ENCODE measurements at regions not wholly inside any gene's neighbourhood (a gene's known extent, or its start where the extent isn't known, plus 50 kb on each side); places are given as distances from the start of the nearest gene placed in this dataset.

GRCh38 chr17:72318131-72318530 lies 197.3 kb downstream of the SOX9 start:
- TF ChIP-seq CTCF (conservative IDR thresholded peaks at IDR 0.05 in 1 of 2, IDR thresholded peaks at IDR 0.05 in 1 of 2; ENCODE audit: low read depth in 1 of 2, low read length in 2 of 2): no peak
- no peak for TF ChIP-seq EZH2 (IDR thresholded peaks at IDR 0.05; ENCODE audit: low read length, missing control alignments)

Measured in fibroblast of lung (primary cell).